T-helper 1 cell treated with Interleukin-12 subunit alpha and Interleukin-12 subunit beta and Interleukin-4 antibody, amounts not matched to agents 30 μg/mL and 1 μg/mL, for 36 hours (primary cell): ENCODE measurements at regions not wholly inside any gene's neighbourhood (a gene's known extent, or its start where the extent isn't known, plus 50 kb on each side); places are given as distances from the start of the nearest gene placed in this dataset.
A peak's percentile ranks its signal among the peaks of the same experiment; 100 is the strongest.
"Not testable (repeated sequence)": the region's sequence is repeated elsewhere in the genome, so short reads cannot be mapped to it uniquely, and the experiment has no call there.

Experiments
- H3K27ac Mint-ChIP-seq: one replicate; pipeline ENCODE4 v1.8.0; 2021; ENCODE audit warnings: mild to moderate bottlenecking, mixed read lengths
- H3K27me3 Mint-ChIP-seq: one replicate; pipeline ENCODE4 v1.8.0; 2021; ENCODE audit warnings: low read depth, mixed read lengths
- H3K36me3 Mint-ChIP-seq: one replicate; pipeline ENCODE4 v1.8.0; 2021; ENCODE audit warnings: low read depth, mixed read lengths
- H3K4me1 Mint-ChIP-seq: one replicate; pipeline ENCODE4 v1.8.0; 2021; ENCODE audit warnings: low read depth, mixed read lengths
- H3K4me3 Mint-ChIP-seq: one replicate; pipeline ENCODE4 v1.8.0; 2021; ENCODE audit warnings: mild to moderate bottlenecking, moderate library complexity, mixed read lengths
- H3K9me3 Mint-ChIP-seq: one replicate; pipeline ENCODE4 v1.8.0; 2021; ENCODE audit warnings: mixed read lengths

DNA sequence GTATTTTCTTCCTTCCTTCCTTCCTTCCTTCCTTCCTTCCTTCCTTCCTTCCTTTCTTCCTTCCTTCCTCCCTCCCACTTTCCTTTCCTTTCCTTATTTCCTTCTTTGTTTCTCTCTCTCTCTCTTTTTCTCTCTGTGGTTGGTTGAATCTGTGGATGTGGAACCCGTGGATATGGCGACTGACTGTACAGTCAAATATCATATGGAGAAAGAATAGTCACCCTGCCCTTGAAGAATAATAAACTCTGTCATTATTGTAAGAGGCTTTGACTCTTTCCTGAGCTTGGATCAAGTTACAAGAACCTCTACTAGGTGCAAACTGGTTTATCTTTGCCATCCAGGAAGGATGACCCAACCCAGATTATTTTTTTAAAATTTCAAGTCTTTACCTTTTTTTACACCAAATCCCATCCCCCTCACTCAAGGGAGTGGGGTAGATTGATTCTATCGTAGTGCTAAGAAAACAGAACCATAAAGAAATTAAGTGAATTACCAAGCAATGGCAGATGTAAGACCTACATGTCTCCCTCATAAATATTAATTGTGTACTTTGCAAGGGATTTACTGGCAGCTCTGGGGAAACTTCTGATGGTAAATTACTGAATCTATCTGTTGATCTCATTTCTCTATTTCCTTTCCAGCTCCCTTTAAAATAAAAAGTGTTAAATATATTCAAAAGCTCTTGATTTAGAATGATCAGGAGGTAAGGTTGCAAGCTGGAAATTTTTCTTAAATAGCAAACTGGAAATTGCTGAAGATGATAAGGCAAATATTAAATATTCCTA is 667.5 kb downstream of the UTRN start:
- H3K4me1 Mint-ChIP-seq, result no peaks in the 10 kb centered on the region
- no peaks in the 10 kb centered on the region for H3K9me3 Mint-ChIP-seq
- H3K36me3 Mint-ChIP-seq, result no peaks in the 10 kb centered on the region
- no peak overlapping the region for H3K4me3 Mint-ChIP-seq
- no peak overlapping the region for H3K27ac Mint-ChIP-seq
- peaks cover 12% of the 10 kb centered on the region for H3K27me3 Mint-ChIP-seq

DNA sequence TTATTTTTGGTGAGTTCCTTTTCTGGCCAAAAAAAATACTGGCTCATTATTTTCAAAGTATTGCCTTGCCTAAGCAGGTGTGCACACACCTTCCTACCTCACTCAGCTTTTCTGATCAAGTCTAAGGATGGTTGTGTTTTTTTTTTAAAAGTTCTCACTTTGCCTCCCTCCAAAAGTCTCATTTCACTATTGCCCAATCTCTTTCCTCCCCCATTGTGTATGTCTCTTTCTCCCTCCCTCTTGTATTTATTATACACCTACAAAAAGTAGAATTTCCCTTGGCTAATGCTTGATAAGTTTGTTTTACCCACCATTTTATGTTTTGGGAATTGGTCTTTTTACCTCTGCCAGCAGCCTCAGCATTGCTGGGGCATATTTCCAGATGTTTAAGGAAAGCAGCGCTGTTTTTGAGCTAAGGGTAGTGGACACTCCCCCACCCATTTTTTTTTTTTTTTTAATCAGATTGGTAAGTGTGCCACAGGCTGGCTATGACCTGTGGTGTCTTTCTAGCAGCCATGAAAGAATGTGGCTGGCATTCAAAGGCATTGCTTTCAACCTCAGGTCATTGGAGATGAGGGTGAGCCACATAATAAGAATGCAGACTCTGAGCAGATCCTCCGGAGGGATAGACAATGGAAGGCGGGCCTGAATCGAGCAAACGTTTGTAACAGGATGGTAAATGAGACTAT is 668.6 kb downstream of the UTRN start:
- H3K4me1 Mint-ChIP-seq, result no peaks in the 10 kb centered on the region
- no peak overlapping the region for H3K27ac Mint-ChIP-seq
- H3K36me3 Mint-ChIP-seq, result no peaks in the 10 kb centered on the region
- no peak overlapping the region for H3K4me3 Mint-ChIP-seq
- peaks cover 12% of the 10 kb centered on the region for H3K27me3 Mint-ChIP-seq
- H3K9me3 Mint-ChIP-seq, result no peaks in the 10 kb centered on the region

DNA sequence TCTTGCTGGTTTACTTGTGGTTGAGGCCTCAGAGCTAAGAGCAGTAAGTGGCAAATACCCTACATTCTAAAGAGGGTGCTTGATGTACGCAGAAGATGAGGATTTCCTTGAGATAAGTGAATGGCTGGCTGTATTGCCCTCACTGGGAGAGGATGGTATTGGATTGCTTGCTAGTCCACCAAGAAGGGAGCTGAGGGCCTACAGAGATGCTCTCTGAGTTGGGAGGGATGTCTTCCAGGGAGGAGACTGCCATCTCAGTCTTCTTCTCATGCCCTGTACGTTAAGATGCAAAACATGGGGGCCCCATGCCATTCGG is 669.1 kb downstream of the UTRN start:
- Mint-ChIP-seq H3K4me1 (no peaks in the 10 kb centered on the region), H3K9me3 (no peaks in the 10 kb centered on the region), H3K36me3 (no peaks in the 10 kb centered on the region), H3K27ac (no peak overlapping the region), H3K27me3 (peaks cover 12% of the 10 kb centered on the region), H3K4me3 (no peak overlapping the region)

DNA sequence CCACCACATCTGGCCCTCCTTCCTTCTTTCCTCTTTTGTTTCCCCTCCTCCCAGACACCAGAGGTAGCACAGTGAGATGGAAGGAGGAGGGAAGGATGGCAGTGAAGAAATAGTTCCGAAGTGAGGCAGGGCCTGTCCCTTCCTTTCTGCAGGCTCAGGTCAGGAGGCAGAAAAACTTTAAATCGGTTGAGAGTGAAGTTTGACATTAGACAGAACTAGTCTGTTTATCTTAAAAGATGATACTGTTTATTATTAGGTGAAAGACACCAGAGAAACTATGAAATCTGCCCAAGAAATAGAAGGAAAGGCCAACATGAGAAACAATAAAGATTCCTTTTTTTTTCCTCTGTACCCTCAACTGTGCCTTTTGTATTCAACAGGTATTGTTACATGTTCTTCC is 670.3 kb downstream of the UTRN start:
- Mint-ChIP-seq H3K36me3 (no peaks in the 10 kb centered on the region), H3K9me3 (no peaks in the 10 kb centered on the region), H3K4me1 (no peaks in the 10 kb centered on the region), H3K27ac (no peak overlapping the region), H3K4me3 (no peak overlapping the region), H3K27me3 (peaks cover 12% of the 10 kb centered on the region)

DNA sequence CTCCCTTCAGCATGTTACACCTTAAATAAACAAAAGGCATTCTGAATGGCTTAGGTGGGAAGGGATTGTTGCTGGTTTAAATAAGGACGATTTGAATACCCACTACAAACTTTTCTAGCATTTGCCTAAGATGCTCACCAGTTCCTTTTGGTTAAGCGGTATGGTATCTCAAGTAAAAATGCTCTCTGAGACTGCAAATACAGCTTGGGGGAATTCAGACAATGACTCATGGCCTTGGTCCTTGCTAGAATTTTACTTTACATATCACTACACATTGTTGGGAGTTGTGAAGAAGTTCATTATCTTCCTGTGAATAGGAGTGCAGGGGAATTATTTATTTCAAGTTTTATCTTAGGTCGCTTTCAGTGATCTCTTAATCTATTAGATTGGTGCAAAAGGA is 670.7 kb downstream of the UTRN start:
- Mint-ChIP-seq H3K36me3 (no peaks in the 10 kb centered on the region), H3K9me3 (no peaks in the 10 kb centered on the region), H3K4me1 (no peaks in the 10 kb centered on the region), H3K27me3 (peaks cover 12% of the 10 kb centered on the region), H3K4me3 (no peak overlapping the region), H3K27ac (no peak overlapping the region)

DNA sequence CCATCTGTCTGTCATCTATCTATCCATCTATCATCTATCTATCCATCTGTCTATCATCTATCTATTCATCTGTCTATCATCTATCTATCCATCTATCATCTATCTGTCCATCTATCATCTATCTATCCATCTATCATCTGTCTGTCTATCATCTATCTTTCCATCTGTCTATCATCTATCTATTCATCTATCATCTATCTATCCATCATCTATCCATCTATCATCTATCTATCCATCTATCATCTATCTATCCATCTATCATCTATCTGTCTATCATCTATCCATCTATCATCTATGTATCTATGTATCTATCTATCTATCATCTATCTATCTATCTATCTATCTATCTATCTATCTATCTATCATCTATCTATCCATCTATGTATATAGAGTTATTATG is 671.6 kb downstream of the UTRN start:
- not testable (repeated sequence) for H3K27ac Mint-ChIP-seq, H3K4me1 Mint-ChIP-seq, H3K4me3 Mint-ChIP-seq, H3K36me3 Mint-ChIP-seq, H3K9me3 Mint-ChIP-seq
- peaks cover 15% of the 10 kb centered on the region for H3K27me3 Mint-ChIP-seq

DNA sequence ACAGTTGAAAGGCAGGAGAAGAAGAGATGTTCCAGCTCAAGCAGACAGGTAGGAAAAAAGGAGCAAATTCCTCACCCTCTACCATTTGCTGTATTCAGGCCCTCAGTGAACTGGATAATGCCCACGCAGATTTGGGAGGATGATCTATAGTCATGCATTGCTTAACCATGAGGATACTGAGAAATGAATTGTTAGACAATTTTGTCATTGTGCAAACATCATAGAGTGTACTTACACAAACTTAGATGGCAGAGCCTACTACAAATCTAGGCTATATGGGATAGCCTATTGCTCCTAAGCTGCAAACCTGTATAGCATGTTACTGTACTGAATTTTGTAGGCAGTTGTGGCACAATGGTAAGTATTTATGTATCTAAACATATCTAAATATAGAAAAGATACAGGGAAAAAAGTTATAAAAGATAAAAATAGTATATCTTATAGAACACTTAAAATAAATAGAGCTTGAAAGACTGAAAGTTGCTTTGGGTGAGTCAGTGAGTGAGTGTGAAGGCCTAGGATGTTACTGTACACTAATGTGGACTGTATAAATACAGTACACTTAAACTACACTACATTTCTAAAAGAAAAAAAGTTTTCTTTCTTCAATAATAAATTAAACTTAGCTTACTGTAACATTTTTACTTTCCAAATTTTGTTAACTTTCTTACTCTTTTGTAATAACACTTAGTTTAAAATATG is 672.3 kb downstream of the UTRN start:
- H3K9me3 Mint-ChIP-seq, result no peaks in the 10 kb centered on the region
- H3K36me3 Mint-ChIP-seq, result no peaks in the 10 kb centered on the region
- H3K4me3 Mint-ChIP-seq, result no peak overlapping the region
- H3K27ac Mint-ChIP-seq, result no peak overlapping the region
- no peaks in the 10 kb centered on the region for H3K4me1 Mint-ChIP-seq
- H3K27me3 Mint-ChIP-seq, result peaks cover 18% of the 10 kb centered on the region

DNA sequence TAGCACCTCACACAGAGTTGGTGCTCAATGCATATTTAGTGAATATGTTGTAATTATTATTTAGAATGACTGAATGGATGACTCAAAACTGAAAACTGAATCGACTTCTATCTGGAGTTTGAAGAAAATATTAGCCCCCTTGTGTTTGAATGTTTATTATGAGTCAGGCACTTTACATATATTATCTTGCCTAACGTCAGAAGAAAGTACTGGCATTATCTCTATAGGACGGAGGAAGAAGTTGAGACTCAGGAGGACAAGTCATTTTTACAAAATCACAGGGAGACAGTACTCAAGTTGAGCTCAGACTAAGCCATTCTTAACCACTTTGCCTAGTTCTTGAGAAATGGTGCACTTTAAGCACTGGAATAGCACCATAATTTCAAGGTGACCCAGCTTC is 684.0 kb downstream of the UTRN start:
- Mint-ChIP-seq H3K9me3 (no peaks in the 10 kb centered on the region), H3K4me3 (no peak overlapping the region), H3K4me1 (no peaks in the 10 kb centered on the region), H3K27me3 (peaks cover 14% of the 10 kb centered on the region), H3K36me3 (no peaks in the 10 kb centered on the region), H3K27ac (no peak overlapping the region)

DNA sequence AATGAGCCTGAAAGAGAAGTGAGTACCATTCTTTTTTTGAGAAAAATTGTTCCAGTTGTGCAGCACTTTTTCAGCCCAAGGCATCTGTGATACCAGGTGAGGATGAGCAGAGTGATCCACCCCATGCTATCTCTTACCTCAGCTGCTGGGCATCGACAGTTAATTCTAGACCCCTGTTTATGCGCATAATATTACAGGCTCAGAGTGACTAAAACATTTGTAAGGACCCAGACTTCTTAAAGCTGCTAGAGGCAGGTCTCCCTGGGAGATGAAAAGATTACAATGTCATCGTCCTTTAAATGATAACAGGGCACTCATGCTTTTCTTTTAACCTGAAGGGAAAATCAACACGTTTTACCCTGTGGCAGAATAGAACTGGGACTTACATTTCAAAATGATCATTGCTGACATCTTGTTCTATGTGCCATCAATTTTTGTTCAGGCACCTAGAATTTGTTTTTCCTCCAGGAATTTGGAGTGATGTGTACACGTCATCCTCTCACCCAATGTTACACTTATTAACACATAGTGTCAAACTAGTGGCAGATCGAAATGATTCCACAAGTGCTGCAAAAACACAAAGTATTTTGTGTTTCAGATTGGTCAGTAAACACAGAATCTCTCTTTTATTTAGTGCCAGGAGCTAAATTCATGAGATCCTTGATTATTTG is 684.6 kb downstream of the UTRN start:
- no peak overlapping the region for H3K27ac Mint-ChIP-seq
- peaks cover 14% of the 10 kb centered on the region for H3K27me3 Mint-ChIP-seq
- H3K9me3 Mint-ChIP-seq, result no peaks in the 10 kb centered on the region
- H3K4me1 Mint-ChIP-seq, result no peaks in the 10 kb centered on the region
- no peaks in the 10 kb centered on the region for H3K36me3 Mint-ChIP-seq
- H3K4me3 Mint-ChIP-seq, result no peak overlapping the region

DNA sequence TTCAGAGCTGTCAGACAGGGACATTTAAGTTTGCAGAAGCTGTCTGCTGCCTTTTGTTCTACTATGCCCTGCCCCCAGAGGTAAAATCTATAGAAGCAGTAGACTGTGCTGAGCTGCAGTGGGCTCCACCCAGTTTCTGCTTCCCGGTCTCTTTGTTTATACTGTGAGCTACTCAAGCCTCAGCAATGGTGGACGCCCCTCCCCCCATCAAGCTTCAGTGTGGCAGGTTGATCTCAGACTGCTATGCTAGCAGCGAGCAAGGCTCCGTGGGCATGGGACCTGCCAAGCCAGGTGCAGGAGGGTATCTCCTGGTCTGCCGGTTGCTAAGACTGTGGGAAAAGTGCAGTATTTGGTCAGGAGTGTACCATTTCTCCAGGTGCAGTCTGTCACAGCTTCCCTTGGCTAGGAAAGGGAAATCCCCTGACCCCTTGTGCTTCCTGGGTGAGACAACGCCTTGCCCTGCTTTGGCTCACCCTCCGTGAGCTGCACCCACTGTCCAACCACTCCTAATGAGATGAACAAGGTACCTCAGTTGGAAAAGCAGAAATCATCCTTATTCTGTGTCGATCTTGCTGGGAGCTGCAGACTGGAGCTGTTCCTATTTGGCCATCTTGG is 692.2 kb downstream of the UTRN start:
- not testable (repeated sequence) for H3K36me3 Mint-ChIP-seq, H3K4me1 Mint-ChIP-seq, H3K27ac Mint-ChIP-seq, H3K27me3 Mint-ChIP-seq, H3K9me3 Mint-ChIP-seq
- peak overlapping the region; percentile 11 for H3K4me3 Mint-ChIP-seq

DNA sequence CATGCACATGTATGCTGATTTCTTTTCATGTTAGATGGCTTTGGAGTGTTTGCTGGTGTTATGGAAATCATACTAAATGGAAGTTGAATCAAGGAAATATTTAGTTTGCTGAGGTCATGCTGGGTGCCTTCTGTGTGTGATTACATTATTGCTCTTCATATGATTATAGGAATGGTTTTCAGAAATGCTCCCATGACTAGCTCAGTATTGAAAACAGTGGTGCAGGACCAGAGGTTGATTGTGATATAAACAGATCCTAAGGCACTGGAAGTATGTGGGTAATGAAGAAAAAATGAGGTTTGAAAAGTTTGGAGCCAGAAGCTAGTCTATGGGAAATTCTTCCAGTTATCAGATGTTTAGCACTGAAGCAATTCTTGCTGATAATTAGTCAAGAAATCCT is 693.1 kb downstream of the UTRN start:
- Mint-ChIP-seq H3K9me3 (no peaks in the 10 kb centered on the region), H3K4me3 (no peak overlapping the region), H3K27ac (no peak overlapping the region), H3K4me1 (peaks cover 2% of the 10 kb centered on the region), H3K36me3 (no peaks in the 10 kb centered on the region), H3K27me3 (peaks cover 8% of the 10 kb centered on the region)

DNA sequence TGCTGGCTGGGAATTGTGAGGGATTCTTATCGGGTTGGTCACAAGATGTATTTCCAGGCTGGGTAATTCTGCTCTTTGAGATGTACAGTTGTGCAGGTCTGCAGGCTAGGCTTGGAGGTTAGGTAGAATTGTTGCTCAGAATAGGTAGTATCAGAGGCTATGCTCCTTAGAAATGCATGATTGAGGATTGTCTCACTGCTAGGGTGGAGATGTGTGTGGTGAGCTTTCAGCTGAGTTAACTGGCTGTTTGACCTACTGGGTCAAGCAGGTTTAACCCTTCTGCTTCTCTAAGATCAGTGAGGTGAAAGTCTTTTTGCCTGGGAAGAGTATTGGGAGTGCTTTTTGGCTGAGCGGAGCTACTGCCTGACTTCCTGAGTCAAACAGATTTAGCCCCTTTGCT is 701.1 kb downstream of the UTRN start:
- Mint-ChIP-seq H3K4me3 (no peak overlapping the region), H3K36me3 (no peaks in the 10 kb centered on the region), H3K27me3 (peaks cover 28% of the 10 kb centered on the region)

DNA sequence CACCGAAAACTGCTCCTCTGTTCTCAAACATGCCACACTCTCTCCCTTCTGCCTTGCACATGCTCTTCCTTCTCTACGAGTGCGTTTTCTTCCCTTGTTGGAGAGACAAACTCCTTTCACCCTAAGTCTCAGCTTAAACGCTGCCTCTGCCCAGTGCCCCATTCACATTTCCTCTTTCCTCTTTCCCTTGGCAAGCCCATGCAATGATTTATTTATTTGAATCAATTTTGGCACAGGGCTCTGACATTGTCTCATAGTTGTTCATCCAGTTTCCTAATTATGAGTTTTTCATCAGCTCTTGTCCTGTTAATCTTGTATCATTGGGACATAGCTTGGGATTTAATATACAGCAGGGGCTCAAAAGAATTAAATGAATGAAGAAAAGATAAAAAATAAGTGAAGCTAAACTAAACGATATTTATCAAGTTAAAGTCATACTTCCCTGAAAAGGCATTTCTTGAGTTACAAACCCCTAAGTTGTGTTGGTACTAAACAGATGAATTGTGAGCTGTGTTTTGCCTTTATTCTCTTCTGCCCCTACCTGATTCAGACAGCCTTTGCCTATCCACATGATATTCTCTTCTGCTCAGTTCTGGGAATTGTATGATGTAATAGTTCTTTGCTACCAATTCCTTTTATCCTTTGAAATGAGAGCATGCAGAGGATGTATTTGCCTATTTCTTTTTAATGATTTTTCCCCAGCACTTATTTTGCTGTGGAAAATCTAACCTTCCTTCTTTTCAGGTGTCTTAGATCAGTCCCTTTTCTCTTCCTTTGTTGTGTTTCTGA is 704.4 kb downstream of the UTRN start:
- Mint-ChIP-seq H3K27me3 (peaks cover 28% of the 10 kb centered on the region), H3K9me3 (no peaks in the 10 kb centered on the region), H3K4me3 (no peak overlapping the region), H3K36me3 (no peaks in the 10 kb centered on the region), H3K27ac (no peak overlapping the region), H3K4me1 (no peaks in the 10 kb centered on the region)

More for the DNA sequence above, 701.1 kb downstream of the UTRN start:
- no peaks in the 10 kb centered on the region for H3K9me3 Mint-ChIP-seq
- no peaks in the 10 kb centered on the region for H3K4me1 Mint-ChIP-seq
- no peak overlapping the region for H3K27ac Mint-ChIP-seq

DNA sequence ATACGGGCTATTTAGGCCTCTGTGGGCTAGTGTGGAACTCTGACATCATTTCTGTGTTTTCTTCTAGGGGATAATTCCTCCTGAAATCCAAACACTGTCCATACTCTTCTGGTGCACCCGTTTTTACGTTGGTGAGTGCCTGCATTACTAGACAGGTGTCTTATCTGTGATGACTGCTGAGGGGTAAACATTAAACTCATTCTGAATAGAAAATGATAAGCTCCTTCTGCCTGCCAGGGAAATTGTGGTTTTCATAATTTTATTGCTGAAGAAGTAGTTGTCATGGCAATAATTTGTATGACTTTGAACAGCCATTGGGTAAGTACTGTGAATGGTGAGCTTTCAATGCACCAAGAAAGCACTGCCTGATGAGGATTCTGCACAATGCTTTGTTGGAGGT is 705.6 kb downstream of the UTRN start:
- H3K27ac Mint-ChIP-seq, result no peak overlapping the region
- H3K9me3 Mint-ChIP-seq, result no peaks in the 10 kb centered on the region
- no peaks in the 10 kb centered on the region for H3K36me3 Mint-ChIP-seq
- no peak overlapping the region for H3K4me3 Mint-ChIP-seq
- no peaks in the 10 kb centered on the region for H3K4me1 Mint-ChIP-seq
- H3K27me3 Mint-ChIP-seq, result peaks cover 24% of the 10 kb centered on the region
